CD4-positive, alpha-beta T cell (primary cell): ENCODE measurements at regions not wholly inside any gene's neighbourhood (a gene's known extent, or its start where the extent isn't known, plus 50 kb on each side); places are given as distances from the start of the nearest gene placed in this dataset.

Experiments
- ATAC-seq: fragments of 200-7000 bp; cut with Tn5 transposase; one replicate; pipeline ENCODE4 v1.10.0; 2022; ENCODE audit warnings: mild to moderate bottlenecking; ENCODE audit not compliant: poor library complexity
- CTCF ChIA-PET: fragments of 350-600 bp; sonication (Branson Sonifier 250); formaldehyde crosslinking; loops from one replicate; lab custom pipeline; 2021; ENCODE audit warnings: antibody characterized with exemption, inconsistent platforms; lab: Charles Lee
- POLR2A ChIA-PET: fragments of 350-600 bp; sonication (Branson Sonifier 250); formaldehyde crosslinking; loops from one replicate; lab custom pipeline; 2021; ENCODE audit warnings: antibody characterized with exemption, inconsistent platforms; lab: Charles Lee
- DNase-seq, 14 experiments: peaks; one replicate each; pipeline ENCODE4 v3.0.0-alpha.2; 2013 to 2020; ENCODE audit warnings: mixed read lengths in 2 of 14
- H3K27ac ChIP-seq, 2 donors: one replicate each; pipeline versions ENCODE4 v1.5.1 to v1.7.0; 2013; ENCODE audit warnings: low read length in 2 of 2, low read depth in 1 of 2, mild to moderate bottlenecking in 1 of 2
- H3K27me3 ChIP-seq, 2 experiments: 1 replicate in 1 of 2; 2 replicates in 1 of 2; pipeline versions ENCODE4 v1.6.1 to v1.7.0; 2013; ENCODE audit warnings: low read length in 2 of 2, control low read depth in 1 of 2, mild to moderate bottlenecking in 1 of 2, moderate library complexity in 1 of 2; ENCODE audit not compliant: insufficient read depth in 2 of 2, control insufficient read depth in 1 of 2
- H3K36me3 ChIP-seq: one replicate; pipeline ENCODE4 v1.6.1; 2013; ENCODE audit warnings: low read length, control low read depth; ENCODE audit not compliant: insufficient read depth
- H3K4me1 ChIP-seq: one replicate; pipeline ENCODE4 v1.6.1; 2013; ENCODE audit warnings: low read length, control low read depth; ENCODE audit not compliant: insufficient read depth
- H3K4me3 ChIP-seq: one replicate; pipeline ENCODE4 v1.5.1; 2013; ENCODE audit warnings: mild to moderate bottlenecking, low read length, moderate library complexity
- H3K9me3 ChIP-seq, 2 experiments: 1 replicate in 1 of 2; 2 replicates in 1 of 2; pipeline versions ENCODE4 v1.6.1 to v1.7.0; 2013; ENCODE audit warnings: low read length in 2 of 2, mild to moderate bottlenecking in 2 of 2, control low read depth in 1 of 2, moderate library complexity in 1 of 2; ENCODE audit not compliant: control insufficient read depth in 1 of 2, insufficient read depth in 1 of 2
- H3K27ac Mint-ChIP-seq: one replicate; pipeline ENCODE4 v1.8.0; 2020; ENCODE audit warnings: mixed read lengths
- H3K27me3 Mint-ChIP-seq: one replicate; pipeline ENCODE4 v1.8.0; 2021; ENCODE audit warnings: mixed read lengths
- H3K36me3 Mint-ChIP-seq: one replicate; pipeline ENCODE4 v1.8.0; 2021; ENCODE audit warnings: low read depth, mixed read lengths
- H3K4me1 Mint-ChIP-seq: one replicate; pipeline ENCODE4 v1.8.0; 2021; ENCODE audit warnings: low read depth, mixed read lengths
- H3K4me3 Mint-ChIP-seq: one replicate; pipeline ENCODE4 v1.8.0; 2020; ENCODE audit warnings: mild to moderate bottlenecking, mixed read lengths
- H3K9me3 Mint-ChIP-seq: one replicate; pipeline ENCODE4 v1.8.0; 2020; ENCODE audit warnings: mixed read lengths
- CTCF ChIP-seq: fragments of 200-600 bp; IDR thresholded peaks from one replicate; pipeline ENCODE4 v1.8.0; 2022; ENCODE audit warnings: antibody characterized with exemption, mild to moderate bottlenecking
- intact Hi-C, 2 experiments: fragments of 100-400 bp; cut with DNase I in 1 of 2; cut with micrococcal nuclease in 1 of 2; formaldehyde crosslinking; loops; one replicate each; pipeline versions ENCODE4 v1.15.1 to v1.9.0; 2023 to 2025; cut with DNase I, micrococcal nuclease

GRCh38 chr18:28824183-28824574 is 647.2 kb upstream of the CDH2 start:
- peaks cover 5 to 6% of the 10 kb centered on the region in 2 experiments for H3K9me3 ChIP-seq
- intact Hi-C loops = no loop called here
- POLR2A ChIA-PET = no interaction called here

DNA sequence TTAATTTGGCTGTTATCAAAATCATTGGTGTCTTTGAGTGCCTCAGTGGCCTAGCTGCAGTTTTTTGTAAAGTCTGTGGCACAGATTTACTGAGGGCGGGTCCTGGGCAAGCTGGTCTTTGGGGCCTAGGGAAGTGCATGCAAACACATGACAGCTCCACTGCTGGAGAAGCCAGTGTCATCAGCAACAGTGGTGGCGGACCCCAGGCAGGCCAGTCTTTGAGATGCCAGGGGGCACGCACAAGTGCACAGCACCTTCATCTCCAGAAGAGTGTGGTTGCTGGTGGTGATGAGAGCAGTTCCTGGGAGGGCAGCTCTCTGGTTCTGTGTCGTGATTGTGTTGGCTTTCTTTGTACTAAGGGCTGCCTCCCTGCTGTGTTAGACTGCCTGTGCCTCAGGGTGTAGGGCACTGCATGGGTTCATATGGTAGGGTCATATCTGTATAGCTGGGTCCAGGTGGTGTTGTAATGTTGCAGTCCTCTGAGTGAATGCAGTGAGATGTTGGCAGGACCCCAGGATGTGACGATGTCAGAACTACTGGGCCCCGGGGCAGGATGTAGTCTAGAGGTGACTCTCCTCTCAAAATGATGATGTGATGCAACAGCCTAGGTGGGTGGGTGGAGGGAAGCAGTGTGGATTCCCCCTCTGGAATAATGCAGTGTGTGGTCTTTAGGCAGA is 646.7 kb upstream of the CDH2 start:
- H3K4me1 Mint-ChIP-seq = no peaks in the 10 kb centered on the region
- H3K4me3 ChIP-seq = no peak overlapping the region
- DNase-seq (no peak), ATAC-seq (no peak)
- H3K4me1 ChIP-seq = no peaks in the 10 kb centered on the region
- no peaks in the 10 kb centered on the region for H3K36me3 ChIP-seq
- H3K27ac Mint-ChIP-seq = no peak overlapping the region
- no peak overlapping the region for H3K4me3 Mint-ChIP-seq
- CTCF ChIA-PET = no interaction called here
- POLR2A ChIA-PET = no interaction called here
- no peaks in the 10 kb centered on the region for H3K36me3 Mint-ChIP-seq
- H3K27me3 ChIP-seq = no peaks in the 10 kb centered on the region
- TF ChIP-seq CTCF = no peak
- peaks cover 9% of the 10 kb centered on the region for H3K9me3 Mint-ChIP-seq
- peaks cover 5 to 6% of the 10 kb centered on the region in 2 experiments for H3K9me3 ChIP-seq
- H3K27ac ChIP-seq = no peak overlapping the region
- H3K27me3 Mint-ChIP-seq = no peaks in the 10 kb centered on the region
- intact Hi-C loops = no loop called here

More at GRCh38 chr18:28824183-28824574, 647.2 kb upstream of the CDH2 start:
- no peaks in the 10 kb centered on the region for H3K4me1 ChIP-seq
- Mint-ChIP-seq H3K4me3 (no peak overlapping the region), H3K4me1 (no peaks in the 10 kb centered on the region), H3K27me3 (no peaks in the 10 kb centered on the region), H3K36me3 (no peaks in the 10 kb centered on the region), H3K27ac (no peak overlapping the region), H3K9me3 (peaks cover 8% of the 10 kb centered on the region)
- no peak for TF ChIP-seq CTCF
- no peak overlapping the region for H3K4me3 ChIP-seq
- H3K27me3 ChIP-seq = no peaks in the 10 kb centered on the region
- H3K27ac ChIP-seq = no peak overlapping the region
- H3K36me3 ChIP-seq = no peaks in the 10 kb centered on the region
- no peak for DNase-seq
- no peak for ATAC-seq
- CTCF ChIA-PET = no interaction called here

DNA sequence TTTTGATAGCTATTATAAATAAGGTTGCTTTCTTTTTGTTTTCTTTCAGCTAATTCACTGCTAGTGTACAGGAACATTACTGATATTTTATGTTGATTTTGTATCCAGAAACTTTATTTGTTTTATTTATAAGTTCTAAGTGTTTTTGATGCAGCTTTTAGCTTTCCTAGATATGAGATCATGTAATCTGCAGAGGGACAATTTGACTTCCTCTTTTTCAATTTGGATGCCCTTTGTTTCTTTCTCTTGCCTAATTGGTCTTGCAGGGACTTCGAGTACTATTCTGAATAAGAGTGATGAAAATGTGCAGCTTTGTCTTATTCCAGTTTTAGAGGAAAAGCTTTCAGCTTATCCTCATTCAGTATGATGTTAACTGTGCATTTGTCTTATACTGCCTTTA is 643.4 kb upstream of the CDH2 start:
- no peak overlapping the region for H3K4me3 Mint-ChIP-seq
- H3K27me3 Mint-ChIP-seq = no peaks in the 10 kb centered on the region
- H3K27ac Mint-ChIP-seq = no peak overlapping the region
- intact Hi-C loops = no loop called here
- Histone ChIP-seq H3K36me3 (no peaks in the 10 kb centered on the region), H3K27me3 (no peaks in the 10 kb centered on the region), H3K4me1 (no peaks in the 10 kb centered on the region), H3K9me3 (peaks cover 5 to 6% of the 10 kb centered on the region in 2 experiments), H3K4me3 (no peak overlapping the region), H3K27ac (no peak overlapping the region)
- POLR2A ChIA-PET = no interaction called here
- no peaks in the 10 kb centered on the region for H3K36me3 Mint-ChIP-seq
- no peaks in the 10 kb centered on the region for H3K4me1 Mint-ChIP-seq
- peaks cover 10% of the 10 kb centered on the region for H3K9me3 Mint-ChIP-seq
- CTCF ChIA-PET = no interaction called here
- ATAC-seq = no peak
- DNase-seq = no peak
- no peak for TF ChIP-seq CTCF
